Omental fat pad (tissue), 3 donors: ENCODE measurements at regions not wholly inside any gene's neighbourhood (a gene's known extent, or its start where the extent isn't known, plus 50 kb on each side); places are given as distances from the start of the nearest gene placed in this dataset.

Experiments
- ATAC-seq: fragments of 150-250 bp; one replicate; pipeline ENCODE4 v1.9.1; 2016; ENCODE audit warnings: mild to moderate bottlenecking, moderate library complexity; ENCODE audit not compliant: low FRiP score
- DNase-seq: peaks from one replicate; pipeline ENCODE4 v3.0.0-alpha.2; 2019; ENCODE audit warnings: low spot score
- TF ChIP-seq, protein P1 (sequence below), 3 donors: fragments of 450-650 bp; IDR thresholded peaks; one replicate each; pipeline ENCODE4 v1.5.1; 2016 to 2017; ENCODE audit warnings: antibody characterized with exemption in 3 of 3, mild to moderate bottlenecking in 3 of 3, moderate library complexity in 2 of 3

DNA sequence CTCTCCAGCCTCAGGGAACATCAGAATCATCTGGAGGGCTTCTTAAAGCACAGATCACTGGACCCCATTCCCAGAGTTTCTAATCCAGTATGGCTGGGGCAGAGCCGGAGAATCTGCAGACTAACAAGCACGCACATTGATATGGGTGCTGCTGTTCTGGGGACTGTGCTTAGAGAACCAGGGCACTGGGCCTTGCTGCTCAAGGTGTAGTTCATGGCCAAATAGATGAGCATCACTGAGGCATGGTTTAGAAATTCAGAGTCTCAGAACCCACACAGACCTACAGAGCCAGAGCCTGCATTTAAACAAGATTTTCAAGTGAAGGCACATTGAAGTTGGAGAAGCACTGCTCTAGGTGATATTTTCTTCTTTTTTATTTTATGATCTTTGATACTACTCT lies 376.8 kb upstream of the PHF14 start:
- ATAC-seq (no peak), DNase-seq (no peak)
- TF ChIP-seq, protein P1, sequence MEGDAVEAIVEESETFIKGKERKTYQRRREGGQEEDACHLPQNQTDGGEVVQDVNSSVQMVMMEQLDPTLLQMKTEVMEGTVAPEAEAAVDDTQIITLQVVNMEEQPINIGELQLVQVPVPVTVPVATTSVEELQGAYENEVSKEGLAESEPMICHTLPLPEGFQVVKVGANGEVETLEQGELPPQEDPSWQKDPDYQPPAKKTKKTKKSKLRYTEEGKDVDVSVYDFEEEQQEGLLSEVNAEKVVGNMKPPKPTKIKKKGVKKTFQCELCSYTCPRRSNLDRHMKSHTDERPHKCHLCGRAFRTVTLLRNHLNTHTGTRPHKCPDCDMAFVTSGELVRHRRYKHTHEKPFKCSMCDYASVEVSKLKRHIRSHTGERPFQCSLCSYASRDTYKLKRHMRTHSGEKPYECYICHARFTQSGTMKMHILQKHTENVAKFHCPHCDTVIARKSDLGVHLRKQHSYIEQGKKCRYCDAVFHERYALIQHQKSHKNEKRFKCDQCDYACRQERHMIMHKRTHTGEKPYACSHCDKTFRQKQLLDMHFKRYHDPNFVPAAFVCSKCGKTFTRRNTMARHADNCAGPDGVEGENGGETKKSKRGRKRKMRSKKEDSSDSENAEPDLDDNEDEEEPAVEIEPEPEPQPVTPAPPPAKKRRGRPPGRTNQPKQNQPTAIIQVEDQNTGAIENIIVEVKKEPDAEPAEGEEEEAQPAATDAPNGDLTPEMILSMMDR (IDR thresholded peaks at IDR 0.05): no peak

GRCh38 chr7:10604128-10604527 lies 369.5 kb upstream of the PHF14 start:
- TF ChIP-seq, protein P1 (IDR thresholded peaks at IDR 0.05): no peak
- DNase-seq: no peak
- no peak for ATAC-seq

DNA sequence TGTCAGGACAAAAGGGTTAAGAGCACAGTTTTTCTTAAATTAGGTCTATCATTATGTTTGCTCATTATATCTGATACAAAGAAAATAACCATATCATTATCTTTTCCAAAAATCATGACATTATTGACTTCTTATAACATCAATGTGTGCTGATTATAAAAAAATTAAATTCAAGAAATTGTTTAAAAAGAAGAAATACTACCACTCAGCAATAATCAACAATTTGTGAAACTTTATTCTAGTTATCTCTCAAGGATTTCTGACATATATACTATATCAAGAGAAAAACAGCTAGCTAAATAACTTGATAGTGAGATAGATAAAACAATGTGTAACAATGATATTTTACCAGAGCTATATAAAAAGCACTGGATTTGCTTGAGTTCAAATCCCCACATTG lies 360.7 kb upstream of the PHF14 start:
- no peak for ATAC-seq
- TF ChIP-seq, protein P1 (IDR thresholded peaks at IDR 0.05): no peak
- no peak for DNase-seq

DNA sequence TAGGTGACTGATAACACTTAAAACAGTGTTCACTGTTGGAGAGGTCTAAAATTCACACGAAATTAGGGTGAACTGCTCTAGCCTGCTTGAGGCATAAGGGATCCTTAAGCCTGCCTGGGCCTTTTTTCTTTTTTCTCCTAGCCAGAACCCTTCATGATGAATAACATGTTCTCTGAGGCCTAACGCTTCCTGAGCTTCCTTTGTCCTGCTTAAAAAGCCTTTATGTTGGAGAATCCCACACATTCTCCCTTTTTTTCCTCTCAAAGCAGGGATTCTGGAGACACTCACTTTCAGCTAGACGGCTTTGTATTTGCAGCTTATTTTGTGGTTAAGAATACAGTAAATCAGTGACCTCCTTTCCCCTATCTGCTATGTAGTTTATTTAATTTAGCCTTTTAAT lies 354.7 kb upstream of the PHF14 start:
- DNase-seq (no peak), ATAC-seq (no peak)
- TF ChIP-seq, protein P1 (IDR thresholded peaks at IDR 0.05): no peak

- no peak for DNase-seq
- TF ChIP-seq, protein P1 (IDR thresholded peaks at IDR 0.05): no peak
- no peak for ATAC-seq
These were observed 341.0 kb upstream of the PHF14 start for GRCh38 chr7:10632712-10633111.

GRCh38 chr7:10634239-10634638 lies 339.4 kb upstream of the PHF14 start:
- DNase-seq (no peak), ATAC-seq (no peak)
- TF ChIP-seq, protein P1 (IDR thresholded peaks at IDR 0.05): no peak

DNA sequence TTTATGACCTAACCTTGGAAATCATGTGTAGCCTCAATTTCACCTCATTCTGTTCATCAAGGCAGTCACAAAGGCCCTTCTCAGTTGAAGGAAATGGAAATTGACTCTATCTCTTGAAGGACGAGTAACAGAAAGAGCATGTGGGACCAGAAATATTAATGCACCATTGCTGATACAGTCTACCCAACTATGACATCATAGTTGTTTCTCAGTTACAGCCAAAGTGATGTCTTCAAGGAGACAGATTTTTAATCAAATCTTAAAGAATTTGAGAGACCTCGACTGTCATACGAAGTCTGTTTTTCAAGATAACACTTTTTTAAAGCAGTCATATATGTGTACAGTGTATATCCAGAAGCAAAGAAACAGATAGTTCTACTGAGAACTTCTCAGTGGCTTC lies 335.7 kb upstream of the PHF14 start:
- no peak for DNase-seq
- TF ChIP-seq, protein P1 (IDR thresholded peaks at IDR 0.05): no peak
- ATAC-seq: no peak
